ENCODE measurements at regions not wholly inside any gene's neighbourhood (a gene's known extent, or its start where the extent isn't known, plus 50 kb on each side); places are given as distances from the start of the nearest gene placed in this dataset.
"Not testable (repeated sequence)": the region's sequence is repeated elsewhere in the genome, so short reads cannot be mapped to it uniquely, and the experiment has no call there.

GRCh38 chr4:118587946-118588345 lies 97.2 kb upstream of the METTL14 start:
- no peak overlapping the region for H2AFZ ChIP-seq (ENCODE audit: low read depth)
- no peak for TF ChIP-seq CTCF (conservative IDR thresholded peaks at IDR 0.05; ENCODE audit: low read depth, low read length)
- H3K4me3 ChIP-seq (IDR thresholded peaks at IDR 0.05; ENCODE audit: insufficient read depth, low read depth, low read length), result no peak overlapping the region
- no peak overlapping the region for H3K27ac ChIP-seq
- H4K20me1 ChIP-seq (ENCODE audit: insufficient read depth), result no peaks in the 10 kb centered on the region
- no peaks in the 10 kb centered on the region for H3K36me3 ChIP-seq (ENCODE audit: insufficient read depth)
- H3K27me3 ChIP-seq (ENCODE audit: insufficient read depth, low read depth), result no peaks in the 10 kb centered on the region
- H3K4me1 ChIP-seq (ENCODE audit: low read depth, poor library complexity, severe bottlenecking), result peaks cover 34% of the 10 kb centered on the region
- H3K4me2 ChIP-seq, result no peak overlapping the region
- H3K79me2 ChIP-seq (ENCODE audit: insufficient read depth, low read depth), result no peaks in the 10 kb centered on the region
- no peak overlapping the region for H3K9ac ChIP-seq

- H2AFZ ChIP-seq (ENCODE audit: low read depth), result no peak overlapping the region
- TF ChIP-seq CTCF (conservative IDR thresholded peaks at IDR 0.05; ENCODE audit: low read depth, low read length), result no peak
- no peak overlapping the region for H3K27ac ChIP-seq
- no peaks in the 10 kb centered on the region for H3K79me2 ChIP-seq (ENCODE audit: insufficient read depth, low read depth)
- H3K4me3 ChIP-seq (IDR thresholded peaks at IDR 0.05; ENCODE audit: insufficient read depth, low read depth, low read length), result no peak overlapping the region
- no peaks in the 10 kb centered on the region for H3K27me3 ChIP-seq (ENCODE audit: insufficient read depth, low read depth)
- no peak overlapping the region for H3K9ac ChIP-seq
- H3K36me3 ChIP-seq (ENCODE audit: insufficient read depth), result no peaks in the 10 kb centered on the region
- H3K4me2 ChIP-seq, result no peak overlapping the region
- peaks cover 21% of the 10 kb centered on the region for H3K4me1 ChIP-seq (ENCODE audit: low read depth, poor library complexity, severe bottlenecking)
- H4K20me1 ChIP-seq (ENCODE audit: insufficient read depth), result no peaks in the 10 kb centered on the region
Observed at GRCh38 chr4:118589471-118590055, 95.6 kb upstream of the METTL14 start.

- not testable (repeated sequence) for H3K79me2 ChIP-seq (ENCODE audit: insufficient read depth, low read depth); H3K4me3 ChIP-seq (IDR thresholded peaks at IDR 0.05; ENCODE audit: insufficient read depth, low read depth, low read length); H4K20me1 ChIP-seq (ENCODE audit: insufficient read depth); H3K36me3 ChIP-seq (ENCODE audit: insufficient read depth); H3K27me3 ChIP-seq (ENCODE audit: insufficient read depth, low read depth)
- H2AFZ ChIP-seq (ENCODE audit: low read depth), result peak overlapping the region; percentile 90
- peaks cover 13% of the 10 kb centered on the region for H3K4me1 ChIP-seq (ENCODE audit: low read depth, poor library complexity, severe bottlenecking)
- H3K27ac ChIP-seq, result peak overlapping the region; percentile 83
- H3K4me2 ChIP-seq, result peak overlapping the region; percentile 85
- peak overlapping the region; percentile 90 for H3K9ac ChIP-seq
Observed at GRCh38 chr4:118591339-118592046, 93.7 kb upstream of the METTL14 start.

- not testable (repeated sequence) for H3K36me3 ChIP-seq (ENCODE audit: insufficient read depth); H2AFZ ChIP-seq (ENCODE audit: low read depth); H3K27me3 ChIP-seq (ENCODE audit: insufficient read depth, low read depth); H4K20me1 ChIP-seq (ENCODE audit: insufficient read depth); H3K79me2 ChIP-seq (ENCODE audit: insufficient read depth, low read depth); H3K4me3 ChIP-seq (IDR thresholded peaks at IDR 0.05; ENCODE audit: insufficient read depth, low read depth, low read length)
- H3K9ac ChIP-seq, result peak overlapping the region; percentile 90
- H3K27ac ChIP-seq, result peak overlapping the region; percentile 83
- peak overlapping the region; percentile 85 for H3K4me2 ChIP-seq
- peaks cover 13% of the 10 kb centered on the region for H3K4me1 ChIP-seq (ENCODE audit: low read depth, poor library complexity, severe bottlenecking)
Observed at GRCh38 chr4:118592289-118592688, 92.9 kb upstream of the METTL14 start.

- H2AFZ ChIP-seq (ENCODE audit: low read depth); H3K9ac ChIP-seq; H4K20me1 ChIP-seq (ENCODE audit: insufficient read depth); H3K36me3 ChIP-seq (ENCODE audit: insufficient read depth); H3K4me3 ChIP-seq (IDR thresholded peaks at IDR 0.05; ENCODE audit: insufficient read depth, low read depth, low read length); H3K27me3 ChIP-seq (ENCODE audit: insufficient read depth, low read depth); H3K4me1 ChIP-seq (ENCODE audit: low read depth, poor library complexity, severe bottlenecking); H3K27ac ChIP-seq; H3K4me2 ChIP-seq; H3K79me2 ChIP-seq (ENCODE audit: insufficient read depth, low read depth): not testable (repeated sequence)
Observed at GRCh38 chr4:118595883-118596282, 89.3 kb upstream of the METTL14 start.

- not testable (repeated sequence) for H3K79me2 ChIP-seq (ENCODE audit: insufficient read depth, low read depth); H3K36me3 ChIP-seq (ENCODE audit: insufficient read depth); H3K27me3 ChIP-seq (ENCODE audit: insufficient read depth, low read depth); H3K4me1 ChIP-seq (ENCODE audit: low read depth, poor library complexity, severe bottlenecking); H3K4me2 ChIP-seq; H3K9ac ChIP-seq; H2AFZ ChIP-seq (ENCODE audit: low read depth); H3K27ac ChIP-seq; H3K4me3 ChIP-seq (IDR thresholded peaks at IDR 0.05; ENCODE audit: insufficient read depth, low read depth, low read length); H4K20me1 ChIP-seq (ENCODE audit: insufficient read depth)
Observed at GRCh38 chr4:118625097-118625496, 60.1 kb upstream of the METTL14 start.

- H3K36me3 ChIP-seq (ENCODE audit: insufficient read depth); H3K4me3 ChIP-seq (IDR thresholded peaks at IDR 0.05; ENCODE audit: insufficient read depth, low read depth, low read length); H3K4me2 ChIP-seq; H3K79me2 ChIP-seq (ENCODE audit: insufficient read depth, low read depth); H3K9ac ChIP-seq; H3K27ac ChIP-seq; H3K4me1 ChIP-seq (ENCODE audit: low read depth, poor library complexity, severe bottlenecking); H3K27me3 ChIP-seq (ENCODE audit: insufficient read depth, low read depth); H2AFZ ChIP-seq (ENCODE audit: low read depth); H4K20me1 ChIP-seq (ENCODE audit: insufficient read depth): not testable (repeated sequence)
Observed at GRCh38 chr4:118629697-118630096, 55.5 kb upstream of the METTL14 start.

GRCh38 chr4:118630897-118631296 lies 54.3 kb upstream of the METTL14 start:
- not testable (repeated sequence) for H3K4me3 ChIP-seq (IDR thresholded peaks at IDR 0.05; ENCODE audit: insufficient read depth, low read depth, low read length); H3K79me2 ChIP-seq (ENCODE audit: insufficient read depth, low read depth); H3K36me3 ChIP-seq (ENCODE audit: insufficient read depth); H3K4me1 ChIP-seq (ENCODE audit: low read depth, poor library complexity, severe bottlenecking); H3K27me3 ChIP-seq (ENCODE audit: insufficient read depth, low read depth); H3K4me2 ChIP-seq; H3K9ac ChIP-seq; H2AFZ ChIP-seq (ENCODE audit: low read depth); H4K20me1 ChIP-seq (ENCODE audit: insufficient read depth); H3K27ac ChIP-seq
